ENCODE measurements at regions not wholly inside any gene's neighbourhood (a gene's known extent, or its start where the extent isn't known, plus 50 kb on each side); places are given as distances from the start of the nearest gene placed in this dataset.

- FAIRE-seq: no peak
- no peak for TF ChIP-seq PAX5 (IDR thresholded peaks at IDR 0.05; ENCODE audit: insufficient read depth, low read length, severe bottlenecking)
- no peak for TF ChIP-seq SPI1 (IDR thresholded peaks at IDR 0.05; ENCODE audit: low read depth, low read length)
- TF ChIP-seq POLR2AphosphoS5 (IDR thresholded peaks at IDR 0.05; ENCODE audit: low read depth, low read length): no peak
- no peak for TF ChIP-seq POU2F2 (IDR thresholded peaks at IDR 0.05; ENCODE audit: low read depth, low read length)
- no peak for TF ChIP-seq POLR2A (IDR thresholded peaks at IDR 0.05; ENCODE audit: low read depth, low read length)
- no peak for TF ChIP-seq TAF1 (IDR thresholded peaks at IDR 0.05; ENCODE audit: low read depth, low read length)
Measured at GRCh38 chr3:63086190-63086589, 191.9 kb upstream of the SYNPR start.

GRCh38 chr3:63089007-63089750, 188.9 kb upstream of the SYNPR start:
- no peak for FAIRE-seq
- TF ChIP-seq SPI1 (IDR thresholded peaks at IDR 0.05; ENCODE audit: low read depth, low read length): no peak
- no peak for TF ChIP-seq POLR2A (IDR thresholded peaks at IDR 0.05; ENCODE audit: low read depth, low read length)
- no peak for TF ChIP-seq POU2F2 (IDR thresholded peaks at IDR 0.05; ENCODE audit: low read depth, low read length)
- no peak for TF ChIP-seq TAF1 (IDR thresholded peaks at IDR 0.05; ENCODE audit: low read depth, low read length)
- no peak for TF ChIP-seq POLR2AphosphoS5 (IDR thresholded peaks at IDR 0.05; ENCODE audit: low read depth, low read length)
- no peak for TF ChIP-seq PAX5 (IDR thresholded peaks at IDR 0.05; ENCODE audit: insufficient read depth, low read length, severe bottlenecking)
- DNase-seq (ENCODE audit: insufficient read length, low spot score): no peak

More at GRCh38 chr3:63086190-63086589, 191.9 kb upstream of the SYNPR start:
- no peak for DNase-seq (ENCODE audit: insufficient read length, low spot score)

- FAIRE-seq (no peak), DNase-seq (ENCODE audit: insufficient read length, low spot score) (no peak)
- TF ChIP-seq POU2F2 (IDR thresholded peaks at IDR 0.05; ENCODE audit: low read depth, low read length) (no peak), POLR2A (IDR thresholded peaks at IDR 0.05; ENCODE audit: low read depth, low read length) (no peak), TAF1 (IDR thresholded peaks at IDR 0.05; ENCODE audit: low read depth, low read length) (no peak), PAX5 (IDR thresholded peaks at IDR 0.05; ENCODE audit: insufficient read depth, low read length, severe bottlenecking) (no peak)
Measured at GRCh38 chr3:63089751-63090132, 188.4 kb upstream of the SYNPR start.

GRCh38 chr3:63090656-63091055, 187.5 kb upstream of the SYNPR start:
- DNase-seq (ENCODE audit: insufficient read length, low spot score) (no peak), FAIRE-seq (no peak)
- no peak for TF ChIP-seq TAF1 (IDR thresholded peaks at IDR 0.05; ENCODE audit: low read depth, low read length)
- no peak for TF ChIP-seq POLR2AphosphoS5 (IDR thresholded peaks at IDR 0.05; ENCODE audit: low read depth, low read length)
- TF ChIP-seq POLR2A (IDR thresholded peaks at IDR 0.05; ENCODE audit: low read depth, low read length): no peak
- no peak for TF ChIP-seq POU2F2 (IDR thresholded peaks at IDR 0.05; ENCODE audit: low read depth, low read length)
- no peak for TF ChIP-seq SPI1 (IDR thresholded peaks at IDR 0.05; ENCODE audit: low read depth, low read length)
- TF ChIP-seq PAX5 (IDR thresholded peaks at IDR 0.05; ENCODE audit: insufficient read depth, low read length, severe bottlenecking): no peak

- DNase-seq (ENCODE audit: insufficient read length, low spot score) (no peak), FAIRE-seq (no peak)
- TF ChIP-seq POLR2A (IDR thresholded peaks at IDR 0.05; ENCODE audit: low read depth, low read length) (no peak), PAX5 (IDR thresholded peaks at IDR 0.05; ENCODE audit: insufficient read depth, low read length, severe bottlenecking) (no peak), POLR2AphosphoS5 (IDR thresholded peaks at IDR 0.05; ENCODE audit: low read depth, low read length) (no peak), POU2F2 (IDR thresholded peaks at IDR 0.05; ENCODE audit: low read depth, low read length) (no peak), SPI1 (IDR thresholded peaks at IDR 0.05; ENCODE audit: low read depth, low read length) (no peak), TAF1 (IDR thresholded peaks at IDR 0.05; ENCODE audit: low read depth, low read length) (no peak)
Measured at GRCh38 chr3:63092515-63092914, 185.6 kb upstream of the SYNPR start.

GRCh38 chr3:63094642-63095408, 183.3 kb upstream of the SYNPR start:
- FAIRE-seq (no peak), DNase-seq (ENCODE audit: insufficient read length, low spot score) (no peak)
- no peak for TF ChIP-seq POLR2AphosphoS5 (IDR thresholded peaks at IDR 0.05; ENCODE audit: low read depth, low read length)
- no peak for TF ChIP-seq PAX5 (IDR thresholded peaks at IDR 0.05; ENCODE audit: insufficient read depth, low read length, severe bottlenecking)
- TF ChIP-seq TAF1 (IDR thresholded peaks at IDR 0.05; ENCODE audit: low read depth, low read length): no peak
- TF ChIP-seq POU2F2 (IDR thresholded peaks at IDR 0.05; ENCODE audit: low read depth, low read length): no peak
- TF ChIP-seq SPI1 (IDR thresholded peaks at IDR 0.05; ENCODE audit: low read depth, low read length): no peak
- TF ChIP-seq POLR2A (IDR thresholded peaks at IDR 0.05; ENCODE audit: low read depth, low read length): no peak

- TF ChIP-seq TAF1 (IDR thresholded peaks at IDR 0.05; ENCODE audit: low read depth, low read length) (no peak), PAX5 (IDR thresholded peaks at IDR 0.05; ENCODE audit: insufficient read depth, low read length, severe bottlenecking) (no peak), POU2F2 (IDR thresholded peaks at IDR 0.05; ENCODE audit: low read depth, low read length) (no peak), POLR2AphosphoS5 (IDR thresholded peaks at IDR 0.05; ENCODE audit: low read depth, low read length) (no peak), SPI1 (IDR thresholded peaks at IDR 0.05; ENCODE audit: low read depth, low read length) (no peak), POLR2A (IDR thresholded peaks at IDR 0.05; ENCODE audit: low read depth, low read length) (no peak)
- FAIRE-seq (no peak), DNase-seq (ENCODE audit: insufficient read length, low spot score) (no peak)
Measured at GRCh38 chr3:63096248-63097058, 181.7 kb upstream of the SYNPR start.

GRCh38 chr3:63097396-63097795, 180.7 kb upstream of the SYNPR start:
- FAIRE-seq (no peak), DNase-seq (ENCODE audit: insufficient read length, low spot score) (no peak)
- TF ChIP-seq TAF1 (IDR thresholded peaks at IDR 0.05; ENCODE audit: low read depth, low read length): no peak
- TF ChIP-seq POU2F2 (IDR thresholded peaks at IDR 0.05; ENCODE audit: low read depth, low read length): no peak
- TF ChIP-seq SPI1 (IDR thresholded peaks at IDR 0.05; ENCODE audit: low read depth, low read length): no peak
- no peak for TF ChIP-seq POLR2AphosphoS5 (IDR thresholded peaks at IDR 0.05; ENCODE audit: low read depth, low read length)

GRCh38 chr3:63116922-63117321, 161.2 kb upstream of the SYNPR start:
- TF ChIP-seq POLR2A (IDR thresholded peaks at IDR 0.05; ENCODE audit: low read depth, low read length) (no peak), PAX5 (IDR thresholded peaks at IDR 0.05; ENCODE audit: insufficient read depth, low read length, severe bottlenecking) (no peak), POLR2AphosphoS5 (IDR thresholded peaks at IDR 0.05; ENCODE audit: low read depth, low read length) (no peak)

More at GRCh38 chr3:63116922-63117321, 161.2 kb upstream of the SYNPR start:
- DNase-seq (ENCODE audit: insufficient read length, low spot score): no peak
- FAIRE-seq: no peak
